ENCODE measurements at regions not wholly inside any gene's neighbourhood (a gene's known extent, or its start where the extent isn't known, plus 50 kb on each side); places are given as distances from the start of the nearest gene placed in this dataset.

GRCh38 chr1:199759268-199759730 lies 268.2 kb upstream of the NR5A2 start:
- TF ChIP-seq CTCF (IDR thresholded peaks at IDR 0.05) (no peak), POLR2A (IDR thresholded peaks at IDR 0.05) (no peak)
